NCI-H774 (cell line): ENCODE measurements at regions not wholly inside any gene's neighbourhood (a gene's known extent, or its start where the extent isn't known, plus 50 kb on each side); places are given as distances from the start of the nearest gene placed in this dataset.
"Not testable (repeated sequence)": the region's sequence is repeated elsewhere in the genome, so short reads cannot be mapped to it uniquely, and the experiment has no call there.

Source experiments
- DNase-seq: peaks from one replicate; lab custom pipeline; 2025; lab: John Stamatoyannopoulos, UW

DNA sequence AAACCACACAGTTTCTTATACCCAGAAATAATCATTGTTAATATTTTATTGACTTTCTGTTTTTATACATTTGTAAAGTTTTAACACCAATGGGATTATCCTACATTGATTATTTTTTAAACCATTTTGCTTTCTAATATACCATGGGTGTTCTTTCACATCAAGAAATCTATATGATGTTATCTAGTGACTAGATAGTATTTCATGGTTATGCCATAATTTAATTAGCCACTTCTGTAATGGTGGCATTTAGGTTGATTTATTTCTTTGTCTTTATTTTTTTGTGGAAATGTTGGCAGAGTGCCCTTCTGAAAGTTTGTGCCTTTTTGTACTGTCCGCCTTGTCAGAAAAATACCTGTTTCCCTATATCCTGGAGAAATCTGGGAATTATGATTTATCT lies 193.3 kb downstream of the CEP135 start:
- DNase-seq = no peak

DNA sequence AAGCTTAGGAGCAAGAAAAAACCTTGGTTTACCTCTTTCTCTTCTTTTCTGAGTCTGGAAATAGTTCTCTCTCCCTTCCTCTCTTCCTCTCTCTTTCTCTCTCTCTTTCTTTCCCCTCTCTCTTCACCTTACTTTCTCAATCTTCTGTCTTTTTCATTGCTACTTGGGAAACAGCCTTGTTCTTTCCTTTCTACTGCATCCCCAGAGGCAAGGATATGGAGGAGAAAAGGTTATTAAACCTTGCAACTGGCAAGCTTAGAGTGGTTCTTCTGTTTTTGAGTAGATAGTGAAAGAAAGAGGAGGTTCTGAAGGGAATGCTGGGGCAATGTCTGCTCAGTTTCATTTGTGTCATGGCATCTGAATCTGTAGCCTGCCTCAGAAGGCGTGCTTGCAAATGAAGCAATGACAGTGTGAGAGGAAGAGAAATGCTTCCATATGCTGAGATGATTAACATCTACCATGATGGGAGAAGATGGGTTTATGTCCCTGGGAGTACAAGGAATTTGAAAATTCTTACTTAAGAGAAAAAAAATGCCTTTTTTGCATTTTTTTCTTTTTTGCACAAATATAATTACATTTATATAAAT lies 190.6 kb downstream of the CEP135 start:
- no peak for DNase-seq

DNA sequence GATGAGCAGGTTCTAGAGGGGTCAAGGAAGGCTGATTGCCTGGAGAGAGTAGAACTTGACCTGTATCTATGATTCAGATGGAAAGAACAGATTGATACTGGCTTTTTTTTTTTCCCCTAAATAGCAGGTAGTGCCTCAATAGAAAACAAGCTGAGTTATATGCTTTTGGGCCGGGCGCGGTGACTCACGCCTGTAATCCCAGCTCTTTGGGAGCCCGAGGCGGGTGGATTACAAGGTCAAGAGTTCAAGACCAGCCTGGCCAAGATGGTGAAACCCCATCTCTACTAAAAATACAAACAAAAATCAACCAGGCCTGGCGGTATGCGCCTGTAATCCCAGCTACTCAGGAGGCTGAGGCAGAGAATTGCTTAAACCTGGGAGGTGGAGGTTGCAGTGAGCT lies 186.1 kb downstream of the CEP135 start:
- not testable (repeated sequence) for DNase-seq

DNA sequence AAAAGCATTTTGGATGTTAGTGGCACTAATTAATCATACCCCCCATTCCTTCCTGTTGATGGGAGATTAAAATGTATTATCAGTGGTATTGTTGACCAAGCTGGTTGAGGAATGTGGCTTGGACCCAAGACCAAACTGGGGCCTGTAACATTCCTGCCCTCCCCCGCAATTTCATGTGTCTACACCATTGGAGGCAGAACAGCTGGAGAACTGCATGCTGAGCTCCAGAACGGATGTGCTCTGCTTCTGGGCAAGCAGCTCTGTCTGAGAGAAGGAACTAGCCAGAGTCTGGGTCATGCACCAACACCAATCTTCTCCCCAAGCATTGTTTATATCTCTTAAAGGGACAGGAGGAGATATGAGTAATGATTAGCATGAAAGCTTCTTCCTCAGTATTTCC lies 185.5 kb downstream of the CEP135 start:
- no peak for DNase-seq

DNA sequence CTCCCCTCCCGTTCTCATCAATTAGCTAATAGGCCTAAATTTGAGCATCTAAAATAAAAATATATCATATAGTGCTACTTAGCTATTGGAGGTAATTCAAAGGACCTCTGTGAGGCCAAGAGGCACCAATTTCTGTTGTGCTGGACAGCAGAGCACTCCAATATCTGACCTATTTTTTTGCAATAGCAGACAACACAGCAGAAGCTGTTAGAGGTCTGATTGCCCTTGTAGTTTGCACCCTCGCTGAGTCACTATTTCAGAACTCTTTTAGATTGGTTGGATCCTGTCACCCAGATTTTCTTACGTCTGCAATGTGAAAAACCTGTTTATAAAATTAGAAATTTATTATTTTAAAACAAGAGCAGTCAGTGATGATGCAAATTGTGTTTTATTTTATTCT lies 184.1 kb downstream of the CEP135 start:
- DNase-seq = no peak

DNA sequence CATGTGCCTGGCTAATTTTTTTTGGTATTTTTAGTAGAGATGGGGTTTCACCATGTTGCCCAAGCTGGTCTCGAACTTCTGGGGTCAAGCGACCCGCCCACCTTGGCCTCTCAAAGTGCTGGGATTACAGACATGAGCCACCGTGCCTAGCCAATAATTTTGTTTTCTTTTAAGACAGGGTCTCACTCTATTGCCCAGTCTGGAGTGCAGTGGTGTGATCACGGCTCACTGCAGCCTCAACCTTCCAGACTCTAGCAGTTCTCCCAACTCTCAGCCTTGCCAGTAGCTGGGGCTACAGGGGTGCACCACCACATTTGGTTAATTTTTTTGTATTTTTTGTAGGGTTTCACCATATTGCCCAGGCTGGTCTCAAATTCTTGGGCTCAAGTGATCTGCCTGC lies 183.4 kb downstream of the CEP135 start:
- not testable (repeated sequence) for DNase-seq

DNA sequence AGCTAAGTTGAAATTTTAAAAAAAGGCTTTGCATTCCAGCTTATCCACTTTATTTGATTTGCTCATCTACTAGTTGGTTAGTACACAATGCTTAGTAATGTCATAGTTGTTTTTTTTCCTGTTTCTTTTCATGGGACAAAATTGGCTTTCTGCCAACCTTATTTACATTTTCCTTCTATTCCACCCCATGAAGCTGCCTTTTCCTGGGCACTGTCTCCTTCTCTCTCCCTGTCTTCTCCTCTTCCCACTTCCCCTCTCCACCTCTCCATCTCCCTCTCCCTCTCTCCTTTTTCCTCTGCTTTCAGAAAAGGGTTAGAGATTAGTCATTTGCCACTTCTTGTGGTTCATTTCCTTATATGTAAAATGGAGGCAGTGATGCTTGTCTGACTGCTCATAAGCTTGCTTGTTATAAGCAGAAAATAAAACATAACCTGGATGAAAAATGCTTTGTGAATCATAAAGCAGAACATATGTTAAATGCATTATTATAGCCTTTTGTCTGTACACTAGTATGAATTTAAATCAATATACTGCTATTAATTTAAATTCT lies 181.9 kb downstream of the CEP135 start:
- no peak for DNase-seq

DNA sequence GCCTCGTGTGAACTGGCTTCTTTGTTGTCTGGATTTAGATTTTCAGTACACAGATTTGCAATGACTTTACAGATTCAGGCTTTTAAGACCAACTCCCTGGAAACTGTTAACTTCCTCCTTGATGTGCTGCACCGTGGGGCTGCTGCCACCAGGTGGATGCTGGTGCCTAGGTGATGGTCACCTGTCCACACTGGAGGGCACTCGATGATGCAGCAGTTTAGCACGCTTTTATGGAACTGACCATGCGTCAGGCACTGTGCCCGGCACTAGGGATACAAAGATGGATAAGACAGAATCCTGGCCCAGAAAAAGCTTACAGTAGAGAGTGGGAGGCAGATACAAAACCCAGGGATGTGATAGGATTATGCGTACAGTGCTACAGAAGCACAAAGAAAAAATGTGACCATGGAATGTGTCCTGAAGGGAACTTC lies 180.7 kb downstream of the CEP135 start:
- DNase-seq = no peak

DNA sequence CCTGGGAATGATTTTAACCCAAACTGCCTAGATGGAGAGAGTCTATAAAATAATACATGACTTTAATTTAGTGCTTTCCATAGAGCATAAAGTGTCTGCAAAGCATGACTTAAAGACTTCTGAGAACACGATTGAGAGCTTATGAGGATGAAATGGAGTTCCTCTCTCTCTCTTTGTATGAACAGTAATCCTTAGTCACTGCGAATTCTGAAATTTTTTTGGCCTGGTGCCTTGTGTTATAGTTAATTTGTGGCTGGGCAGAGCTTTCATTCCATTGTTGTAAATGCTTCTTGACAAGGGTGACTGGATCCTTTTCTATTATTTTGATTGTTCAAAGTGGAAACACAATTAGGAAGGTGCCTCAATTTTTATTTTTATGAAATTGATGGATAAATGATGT lies 179.5 kb downstream of the CEP135 start:
- DNase-seq = no peak

DNA sequence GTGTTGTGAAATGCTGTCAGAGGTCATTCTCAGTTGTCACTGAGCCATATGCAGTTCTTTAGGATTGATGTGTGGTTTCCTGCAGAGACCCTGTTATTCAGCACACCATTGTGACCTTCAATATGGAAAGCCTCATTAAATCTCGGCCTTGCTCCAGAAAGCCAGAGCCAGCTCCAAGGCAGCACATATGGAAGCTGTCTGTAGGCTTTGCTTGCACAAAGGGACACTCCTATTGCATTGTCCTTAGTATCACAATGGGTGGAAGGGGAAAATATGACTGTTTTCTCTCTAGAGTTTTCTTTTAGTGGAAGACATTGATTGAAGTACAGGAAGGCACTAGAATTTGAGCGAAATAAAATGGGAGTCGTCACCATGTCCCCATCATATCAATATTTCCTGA lies 179.0 kb downstream of the CEP135 start:
- DNase-seq = no peak

DNA sequence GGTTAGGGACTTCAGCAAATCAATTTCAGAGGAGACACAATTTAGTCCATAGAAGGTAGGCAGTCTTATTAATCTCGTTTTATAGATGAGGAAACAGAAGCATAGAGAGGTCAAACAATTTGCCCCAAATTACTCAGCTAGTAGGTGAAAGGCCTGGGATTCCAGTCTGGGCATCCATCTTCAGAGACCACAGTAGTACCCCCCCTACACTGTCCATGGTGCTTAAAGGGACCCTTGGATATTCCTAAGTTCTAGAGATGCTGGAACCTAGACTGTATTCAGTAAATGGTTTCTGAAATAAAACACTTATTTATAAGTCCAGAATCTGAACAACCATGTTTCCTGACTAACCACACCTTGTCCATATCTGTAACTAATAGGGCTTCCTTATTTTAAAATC lies 174.8 kb downstream of the CEP135 start:
- DNase-seq = no peak

DNA sequence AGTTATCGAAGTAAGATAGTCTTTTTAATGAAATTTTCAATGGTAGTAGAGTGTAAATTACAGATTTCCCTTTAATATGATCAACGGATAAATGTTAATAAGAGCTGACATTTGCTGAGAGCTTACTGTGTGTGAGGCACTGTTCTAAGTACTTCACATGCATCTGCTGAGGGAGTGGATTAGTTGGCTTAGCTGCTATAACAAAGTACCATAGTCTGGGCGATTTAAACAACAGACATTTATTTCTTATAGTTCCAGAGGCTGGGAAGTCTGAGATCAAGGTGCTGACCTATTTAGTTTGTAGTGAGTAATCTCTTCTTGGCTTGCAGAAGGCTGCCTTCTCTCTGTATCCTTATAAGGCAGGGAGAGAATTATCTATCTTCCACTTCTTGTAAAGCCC lies 174.3 kb downstream of the CEP135 start:
- DNase-seq = no peak

DNA sequence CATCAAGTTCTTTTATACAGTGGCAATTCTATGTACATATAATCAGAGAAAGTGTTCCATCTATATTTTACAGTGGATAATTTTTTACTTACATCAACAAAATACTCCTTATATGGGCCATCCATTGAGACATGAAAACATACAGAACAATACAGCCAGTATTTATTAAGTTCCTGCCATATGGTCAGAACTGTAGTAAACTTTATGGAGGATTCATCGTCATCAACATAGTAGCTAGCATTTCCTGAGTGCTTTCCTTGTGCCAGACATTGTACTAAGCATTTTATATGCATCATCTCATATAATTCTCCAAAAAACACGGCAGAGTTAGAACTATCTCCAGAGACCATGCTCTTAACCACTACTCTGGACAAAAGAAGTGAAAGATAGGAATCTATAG lies 170.1 kb downstream of the CEP135 start:
- DNase-seq = no peak

DNA sequence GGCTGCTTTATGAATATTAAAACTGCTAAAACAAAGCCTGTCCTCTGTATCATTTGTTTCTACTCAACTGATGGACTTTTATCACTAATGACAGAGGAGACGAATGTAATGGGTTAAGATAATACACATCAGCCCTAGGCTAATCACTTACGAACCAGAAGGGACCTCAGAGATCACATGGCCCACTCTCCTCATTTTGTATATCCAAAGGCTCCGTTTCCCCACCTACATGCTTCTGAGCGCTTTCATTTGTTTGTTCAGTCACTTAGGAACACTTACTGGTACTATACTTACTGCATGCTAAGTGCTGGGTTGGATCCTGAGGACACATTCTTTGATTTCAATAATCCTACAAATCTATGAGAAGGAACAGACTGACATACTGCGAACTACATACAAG lies 169.3 kb downstream of the CEP135 start:
- DNase-seq = no peak

DNA sequence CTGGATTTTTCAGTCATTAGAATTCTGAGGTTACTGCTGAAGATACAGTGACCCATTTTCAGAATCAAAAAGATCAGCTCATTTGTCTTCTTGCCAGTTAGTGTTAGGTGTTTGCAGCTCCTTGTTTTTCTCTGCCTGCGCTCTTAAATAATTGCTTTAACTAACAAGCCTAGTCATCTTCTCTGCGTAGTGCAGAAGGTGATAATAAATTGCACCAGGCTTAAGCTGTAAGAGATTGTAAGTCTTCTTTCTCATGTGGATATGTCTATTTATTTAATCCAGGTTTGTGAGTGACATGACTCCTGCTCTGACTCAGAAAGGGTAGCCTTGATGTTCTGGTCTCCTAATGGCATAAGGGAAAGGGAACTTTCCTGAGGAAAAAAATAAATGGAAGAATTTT lies 167.2 kb downstream of the CEP135 start:
- DNase-seq = no peak

DNA sequence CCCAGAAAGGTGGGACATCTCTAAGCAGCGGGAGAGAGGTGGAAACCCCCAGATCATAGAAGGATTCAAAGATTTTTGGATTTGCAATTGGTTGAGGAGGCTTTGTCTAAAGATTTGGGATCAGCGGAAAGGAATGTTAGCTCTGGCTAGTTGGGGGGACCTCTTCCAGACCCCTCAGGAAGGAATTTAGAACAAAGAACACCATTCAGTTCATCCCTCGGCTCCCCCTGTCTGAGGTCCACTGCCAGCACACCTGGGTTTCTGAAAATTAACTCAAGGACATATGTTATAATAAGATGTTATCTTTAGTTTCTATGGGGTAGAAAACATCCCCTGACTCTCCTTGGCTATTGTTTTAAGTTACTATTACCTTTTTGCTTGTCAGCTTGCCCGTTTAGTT lies 163.6 kb downstream of the CEP135 start:
- no peak for DNase-seq

DNA sequence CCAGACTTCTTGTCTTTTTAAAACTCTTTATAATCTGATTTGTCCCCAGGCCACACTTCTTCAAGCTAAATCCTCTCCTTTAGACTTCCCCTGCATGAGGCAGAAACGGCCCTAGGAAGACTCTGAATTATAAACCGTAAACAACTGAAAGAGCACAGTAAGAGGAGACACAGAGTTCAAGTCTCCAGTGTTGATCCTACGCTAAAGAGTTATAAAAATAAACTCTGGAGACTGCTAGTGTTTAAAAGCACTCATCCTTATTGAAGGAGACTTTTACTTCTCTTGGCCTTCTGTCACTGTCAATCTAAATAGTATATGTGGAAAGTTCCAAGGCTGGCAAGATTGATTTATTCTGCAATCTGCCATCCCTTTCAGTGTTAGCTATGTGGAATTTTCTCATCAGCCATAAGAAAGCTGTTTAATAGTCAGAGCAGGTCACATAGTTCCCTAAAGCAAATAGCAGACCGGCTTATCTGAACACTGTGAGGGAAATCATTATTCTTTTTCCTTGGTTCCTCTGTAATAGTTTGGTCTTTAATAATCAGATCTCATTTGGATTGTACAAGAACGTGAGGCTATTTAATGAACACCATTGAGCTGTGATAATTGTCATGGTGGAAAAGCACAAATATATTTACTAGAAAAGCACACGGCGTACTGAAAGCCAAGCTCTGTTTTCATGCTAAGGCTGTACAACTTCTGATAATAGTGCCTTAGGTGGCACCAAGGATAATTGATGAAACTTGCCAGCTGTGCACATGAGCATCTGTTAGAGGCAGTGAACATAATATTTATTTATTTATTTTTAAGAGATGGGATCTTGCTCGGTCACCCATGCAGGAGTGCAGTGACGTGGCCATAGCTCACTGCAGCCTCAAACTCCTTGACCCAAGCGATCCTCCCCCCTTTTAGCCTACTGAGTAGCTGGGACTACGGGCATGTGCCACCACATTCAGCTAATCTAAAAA lies 157.7 kb downstream of the CEP135 start:
- DNase-seq = no peak

DNA sequence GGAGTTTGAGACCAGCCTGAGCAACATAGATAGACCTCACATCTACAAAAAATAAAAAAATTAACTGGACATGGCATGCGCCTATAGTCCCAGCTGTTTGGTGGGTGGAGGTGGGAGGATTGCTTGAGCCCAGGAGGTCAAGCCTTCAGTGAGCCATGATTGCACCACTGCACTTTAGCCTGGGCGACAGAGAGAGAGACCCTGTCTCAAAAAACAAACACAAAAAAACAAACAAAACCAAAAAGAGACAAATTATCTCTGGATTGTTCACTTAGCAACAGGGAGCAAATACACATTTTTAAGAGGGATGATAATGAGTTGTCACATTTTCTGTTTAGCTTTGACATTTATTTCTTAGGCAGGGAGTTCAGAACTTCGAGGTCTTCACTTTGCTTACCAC lies 155.4 kb downstream of the CEP135 start:
- no peak for DNase-seq

DNA sequence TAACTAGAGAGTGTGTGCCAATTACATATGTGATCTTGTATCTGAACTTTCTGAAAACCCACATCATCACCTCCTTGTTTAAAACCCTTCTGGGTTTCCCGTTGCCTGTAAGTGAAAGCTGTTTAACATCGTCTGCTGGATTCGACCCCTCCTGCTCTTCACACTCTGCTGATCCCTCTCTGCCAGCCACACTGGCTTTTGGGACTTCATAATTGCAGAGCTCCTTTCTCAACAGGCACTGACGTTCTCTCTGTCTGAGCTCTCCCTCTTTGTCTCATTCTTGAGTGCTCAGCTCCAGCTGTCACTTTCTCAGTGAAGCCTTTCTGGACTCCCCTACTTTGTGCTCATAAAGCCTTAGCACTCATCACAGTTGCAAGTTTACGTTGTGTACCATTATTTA lies 153.9 kb downstream of the CEP135 start:
- no peak for DNase-seq

DNA sequence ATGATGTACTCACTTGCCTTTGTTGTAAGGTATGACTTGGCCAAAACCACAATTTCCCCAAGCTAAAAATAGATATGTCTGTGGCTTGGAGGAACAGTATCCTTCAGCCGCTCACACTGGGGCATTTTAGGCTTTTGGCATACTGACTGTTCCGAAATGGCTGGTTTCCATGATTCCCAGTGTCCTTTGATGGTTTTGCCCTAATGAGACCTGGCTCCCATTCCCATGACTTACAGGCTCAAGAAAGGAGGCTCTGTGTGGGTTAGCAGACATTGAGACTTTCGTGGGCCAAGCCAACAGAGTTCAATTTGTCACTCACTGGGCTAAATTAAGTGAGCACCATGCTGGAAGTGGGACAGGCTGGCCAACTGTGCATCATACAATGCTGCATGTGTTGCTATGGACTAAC lies 150.6 kb downstream of the CEP135 start:
- no peak for DNase-seq

DNA sequence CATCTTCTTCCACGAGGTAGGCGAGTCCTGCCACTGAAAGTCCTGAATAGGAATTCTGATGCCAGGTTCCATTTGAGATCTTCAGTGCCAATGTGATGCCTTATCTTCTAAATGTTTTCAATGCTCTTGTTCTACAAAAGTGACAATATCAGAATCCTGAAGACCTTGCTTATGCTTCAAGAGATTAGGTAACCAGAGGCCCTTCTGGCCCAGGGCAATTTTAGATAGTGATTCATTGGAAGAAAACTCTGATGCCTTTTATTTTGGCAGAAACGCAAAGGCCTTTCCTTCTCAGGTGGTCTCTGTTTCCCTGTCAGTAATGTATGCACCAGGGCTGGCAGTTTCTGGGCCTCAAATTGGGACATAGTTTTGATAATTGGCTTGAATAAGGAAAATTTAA lies 144.8 kb downstream of the CEP135 start:
- no peak for DNase-seq

DNA sequence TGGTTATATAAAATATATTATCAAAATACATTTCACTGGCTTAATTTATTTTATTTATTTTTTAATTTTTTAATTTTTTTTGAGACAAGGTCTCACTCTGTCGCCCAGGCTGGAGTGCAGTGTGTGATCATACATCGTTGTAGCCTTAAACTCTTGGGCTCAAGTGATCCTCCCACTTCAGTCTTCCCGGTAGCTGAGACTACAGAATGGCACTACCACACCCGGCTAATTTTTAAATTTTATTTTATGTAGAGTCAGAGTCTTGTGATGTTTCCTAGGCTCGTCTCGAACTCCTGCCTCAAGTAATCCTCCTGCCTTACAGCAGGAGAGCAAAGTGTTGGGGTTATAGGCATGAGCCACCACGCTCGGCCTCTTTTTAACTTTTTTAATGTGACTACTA lies 143.8 kb downstream of the CEP135 start:
- DNase-seq = no peak

DNA sequence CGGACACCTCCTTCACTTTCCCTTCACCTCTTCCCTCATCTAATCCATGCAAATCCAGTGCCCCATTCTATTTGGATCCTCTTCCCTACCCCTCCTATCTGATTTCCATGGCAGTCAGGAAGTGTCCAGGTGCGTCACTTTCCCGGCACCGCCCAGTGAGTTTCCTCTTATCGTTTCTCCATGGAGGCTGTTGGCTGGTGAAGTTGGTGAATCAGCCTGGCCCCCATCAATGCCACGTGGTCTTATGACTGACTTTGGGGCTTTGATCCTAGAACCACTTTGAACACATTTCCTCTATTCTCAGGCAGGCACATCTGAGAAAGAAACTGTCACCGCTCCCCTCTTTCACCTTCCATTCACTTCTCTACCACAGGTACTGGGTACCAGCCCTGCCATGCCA lies 137.8 kb downstream of the CEP135 start:
- DNase-seq = no peak
